HG03558 (cell line): ENCODE measurements at regions not wholly inside any gene's neighbourhood (a gene's known extent, or its start where the extent isn't known, plus 50 kb on each side); places are given as distances from the start of the nearest gene placed in this dataset.

Experiments used
- ATAC-seq: cut with Tn5 transposase; IDR thresholded peaks from one replicate; pipeline ENCODE4 v1.9.1; 2021; ENCODE audit warnings: moderate number of reproducible peaks; ENCODE audit not compliant: unreplicated experiment; ENCODE audit errors: extremely low read depth

DNA sequence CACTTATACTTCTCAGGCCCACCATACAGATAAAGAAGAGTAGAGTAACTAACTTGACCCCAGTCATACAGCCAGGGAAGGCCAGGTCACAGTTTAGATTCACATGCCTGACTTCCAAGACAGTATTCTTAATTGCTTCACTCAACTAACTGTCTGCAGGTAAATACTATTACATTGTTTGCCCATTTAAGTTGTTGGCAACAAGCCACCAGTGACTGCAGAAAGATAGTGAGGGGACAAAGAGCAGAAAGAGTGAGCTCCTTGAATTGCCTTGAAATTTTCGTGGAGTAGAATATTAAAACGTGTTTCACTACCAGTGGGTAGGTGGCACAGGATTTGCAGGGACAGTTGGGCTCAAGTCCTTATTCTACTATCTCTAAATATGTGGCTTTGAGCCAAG, 146.3 kb upstream of the RMST start:
- no peak for ATAC-seq

DNA sequence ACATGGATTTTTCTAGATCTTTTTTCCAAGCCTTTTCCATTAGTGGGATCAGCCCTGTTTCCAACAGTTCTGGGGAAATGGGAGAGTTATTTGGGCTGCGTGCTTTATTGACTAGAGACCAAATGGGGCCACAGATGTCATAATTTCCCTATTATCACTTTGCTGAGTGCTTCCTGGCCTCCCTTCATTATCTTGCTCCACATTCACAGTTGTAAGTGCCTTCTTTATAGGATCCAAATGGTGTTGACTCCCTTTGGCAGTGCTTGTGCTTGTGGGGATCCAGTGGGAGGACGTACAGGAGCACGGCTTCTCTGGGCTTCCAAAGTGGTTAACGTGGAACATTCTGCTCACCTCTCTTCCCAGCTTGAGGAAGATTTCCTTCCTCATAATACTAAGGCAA, 141.0 kb upstream of the RMST start:
- ATAC-seq = no peak

DNA sequence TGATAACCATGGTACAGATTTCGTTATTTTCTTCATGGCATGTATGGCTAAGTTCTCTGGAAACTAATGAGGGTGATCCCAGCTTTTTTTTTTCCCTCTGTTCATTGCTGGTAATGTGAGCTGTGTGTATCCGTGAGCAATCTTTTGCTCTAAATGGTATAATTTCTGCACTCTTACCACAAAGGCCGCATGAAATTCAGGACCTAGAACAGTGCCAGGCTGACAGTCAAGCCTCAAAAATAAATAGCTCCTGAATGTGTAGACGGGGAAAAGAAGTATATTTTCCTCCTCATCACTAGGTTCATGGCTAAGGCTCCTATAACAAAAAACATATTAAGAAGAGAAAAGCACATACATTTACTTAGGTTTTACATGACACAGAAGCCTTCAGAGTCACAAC, 140.2 kb upstream of the RMST start:
- ATAC-seq = no peak

DNA sequence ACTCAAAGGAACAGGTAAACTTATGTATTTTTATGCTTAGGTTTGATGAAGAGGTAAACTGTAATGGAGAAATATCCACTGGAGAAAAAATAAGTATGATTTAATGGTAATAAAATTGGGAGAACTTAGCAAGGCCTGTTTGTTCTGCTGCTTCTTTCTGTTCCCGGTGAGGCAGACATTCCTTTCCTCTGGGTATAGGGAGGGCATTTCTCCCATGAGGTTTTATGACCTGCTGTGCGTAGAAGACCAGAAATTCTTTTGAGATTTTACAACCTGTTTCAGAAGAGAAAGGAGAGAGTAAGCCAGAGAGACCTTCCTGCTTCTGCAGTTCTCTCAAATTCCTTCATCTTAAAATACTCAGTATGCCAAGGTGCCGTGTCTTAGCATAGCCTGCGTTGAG, 139.4 kb upstream of the RMST start:
- ATAC-seq = no peak

DNA sequence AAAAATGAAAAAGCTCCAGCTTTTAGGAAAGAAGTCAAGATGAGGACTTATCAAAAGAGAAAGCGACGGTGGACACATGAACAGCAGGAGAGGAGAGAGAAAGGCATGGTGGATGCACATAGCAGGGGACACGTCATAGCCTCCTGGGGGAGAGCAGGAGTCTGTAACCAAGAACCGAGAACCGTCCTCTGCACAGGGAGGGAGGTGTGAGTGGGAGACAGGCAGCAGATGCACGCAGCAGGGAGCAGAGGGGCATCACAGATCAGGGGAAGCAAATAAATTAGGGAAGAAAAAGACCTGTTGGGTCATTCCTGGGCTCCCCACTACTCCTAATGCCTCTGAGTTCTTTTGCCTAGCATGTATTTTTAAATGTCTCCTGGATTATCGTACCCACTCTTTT, 138.1 kb upstream of the RMST start:
- ATAC-seq = no peak

DNA sequence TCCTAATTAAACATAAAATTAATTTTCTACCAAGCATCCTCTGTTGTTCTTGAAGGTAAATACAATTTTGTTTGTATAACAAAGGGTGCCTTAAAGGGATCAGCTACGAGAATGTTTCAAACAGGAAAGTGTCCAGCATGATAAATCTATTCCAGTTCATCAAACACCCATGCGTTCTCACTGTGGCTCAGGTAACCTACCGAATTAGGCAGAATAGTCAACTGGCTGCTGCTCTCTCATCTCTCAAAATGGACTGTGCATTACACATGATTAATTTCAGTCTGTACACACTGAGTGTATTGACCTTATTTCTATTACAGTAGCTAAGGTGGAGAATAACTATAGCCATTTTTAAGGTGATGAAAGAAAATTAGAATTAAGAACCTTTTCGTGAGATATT, 127.5 kb upstream of the RMST start:
- ATAC-seq = no peak

DNA sequence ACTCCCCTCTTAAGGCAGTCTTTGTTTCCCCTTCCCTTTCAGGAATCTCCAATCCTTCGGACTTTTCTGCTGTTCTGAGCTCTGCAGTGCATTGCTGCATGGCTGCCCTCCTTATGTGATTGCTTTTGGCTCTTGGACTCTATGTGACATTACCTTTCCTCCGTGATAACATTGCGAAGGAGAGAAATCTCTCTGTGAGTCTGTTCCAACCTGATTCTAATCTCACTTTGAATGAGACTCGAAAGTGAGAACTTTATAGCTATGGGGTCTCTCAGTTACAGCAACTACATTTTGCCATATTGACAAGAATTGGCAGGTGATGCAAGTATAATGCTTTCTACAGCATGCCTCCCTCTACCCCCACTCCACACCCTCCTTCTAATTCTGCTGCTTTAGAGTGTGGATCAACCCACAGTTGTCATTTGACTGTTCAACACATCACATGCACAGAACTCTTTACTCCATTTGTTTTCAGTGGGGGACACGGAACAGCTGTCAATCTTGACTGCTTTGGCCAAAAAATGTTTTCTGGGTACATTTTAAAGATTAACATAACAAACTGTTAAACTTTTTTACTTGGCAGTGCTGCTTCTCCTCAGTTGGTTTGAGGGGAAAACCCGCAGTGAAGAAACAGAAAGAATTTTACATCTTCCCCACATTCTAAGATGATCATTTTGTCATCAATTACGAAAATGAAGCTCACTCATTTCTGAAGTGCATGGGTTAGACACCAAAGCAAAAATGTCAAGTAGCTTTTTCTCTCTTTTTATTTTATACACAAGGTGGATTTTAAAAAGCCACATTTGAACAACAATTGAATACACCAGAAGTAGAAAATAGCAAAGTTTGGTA, 125.5 kb upstream of the RMST start:
- ATAC-seq = no peak

DNA sequence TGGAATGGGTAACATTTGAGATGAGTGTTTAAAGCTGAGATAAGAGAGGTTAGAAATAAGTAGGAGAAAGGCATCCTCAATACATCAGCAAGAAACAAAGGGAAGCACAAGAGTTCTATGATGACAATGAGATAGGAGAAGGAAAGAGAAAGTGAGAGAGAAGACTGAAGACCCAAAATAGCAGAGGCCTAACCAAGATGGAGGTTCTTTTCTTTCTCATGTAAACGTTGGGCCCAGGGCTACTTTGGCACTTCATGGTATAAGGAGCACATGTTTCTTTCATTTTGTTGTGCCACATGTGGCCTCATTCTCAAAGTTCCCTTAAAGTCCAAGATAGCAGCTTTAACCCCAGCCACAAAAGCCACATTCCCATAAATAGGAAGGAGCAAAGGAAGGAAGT, 120.5 kb upstream of the RMST start:
- ATAC-seq = no peak

DNA sequence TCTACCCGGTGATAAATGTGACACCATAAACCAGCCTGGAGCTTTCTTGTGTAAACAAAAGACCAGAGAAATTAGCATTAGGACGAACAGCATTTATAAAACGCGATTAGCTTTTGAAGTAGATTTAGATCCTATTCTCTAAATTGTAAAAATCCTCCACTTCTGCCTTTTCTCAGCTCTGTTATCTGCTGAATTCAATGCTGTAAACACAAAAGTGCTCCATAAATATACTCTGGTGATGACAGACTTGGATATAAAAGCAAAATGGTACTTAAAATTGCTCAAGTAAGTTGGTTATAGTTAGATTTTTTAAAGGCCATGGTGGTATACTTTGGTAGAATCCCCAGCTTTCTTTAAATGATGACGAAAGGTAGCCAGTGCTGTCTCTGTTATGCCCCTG, 114.6 kb upstream of the RMST start:
- no peak for ATAC-seq

DNA sequence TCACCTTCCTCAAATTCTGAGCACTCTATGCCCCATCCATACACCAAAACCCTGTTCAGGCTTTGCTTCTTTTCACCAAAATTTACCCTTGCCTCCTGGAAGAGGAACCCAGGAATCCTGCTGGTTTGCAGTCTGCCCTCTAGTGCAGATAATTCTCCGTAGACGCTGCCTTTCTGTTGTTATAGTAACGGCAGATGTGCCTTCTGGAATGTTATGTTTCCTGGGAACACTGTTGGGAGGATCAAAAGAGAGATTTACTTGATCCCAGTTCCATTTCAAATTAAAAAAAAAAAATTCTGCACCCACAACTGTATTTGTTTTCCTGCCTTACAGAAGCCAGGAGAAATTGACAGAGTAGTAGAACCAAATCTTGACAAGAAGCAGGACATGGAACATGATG, 104.2 kb upstream of the RMST start:
- no peak for ATAC-seq

DNA sequence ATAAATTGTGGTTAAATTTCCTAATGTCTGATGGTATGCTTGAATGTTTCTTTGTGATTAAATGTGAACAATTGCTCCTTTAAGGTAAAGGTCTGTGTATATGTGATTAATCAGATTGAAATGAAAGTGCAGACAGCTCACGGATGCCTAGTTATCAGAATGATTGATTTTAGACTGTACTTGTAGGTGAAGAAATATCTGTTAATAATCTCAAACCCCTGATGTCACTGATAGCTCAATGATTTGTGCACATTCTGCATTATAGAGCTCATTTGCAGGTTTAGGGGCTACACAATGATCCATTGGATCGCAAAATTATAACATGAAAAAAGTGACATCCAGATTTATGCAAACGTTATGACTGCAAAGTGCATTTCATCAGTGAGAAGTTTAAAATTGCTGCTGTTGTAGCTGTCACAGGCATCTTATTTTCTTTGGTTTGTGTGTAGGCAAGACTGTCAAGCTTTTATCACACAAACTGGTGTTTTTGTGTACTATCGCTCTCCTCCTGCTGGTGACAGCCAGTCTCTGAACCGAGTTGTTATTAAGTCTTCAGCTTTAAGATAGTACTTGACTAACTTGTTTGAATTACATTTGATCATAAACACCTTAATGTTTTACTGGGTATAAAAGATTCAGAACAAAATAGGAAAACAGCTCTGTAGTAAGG, 103.4 kb upstream of the RMST start:
- ATAC-seq = no peak

DNA sequence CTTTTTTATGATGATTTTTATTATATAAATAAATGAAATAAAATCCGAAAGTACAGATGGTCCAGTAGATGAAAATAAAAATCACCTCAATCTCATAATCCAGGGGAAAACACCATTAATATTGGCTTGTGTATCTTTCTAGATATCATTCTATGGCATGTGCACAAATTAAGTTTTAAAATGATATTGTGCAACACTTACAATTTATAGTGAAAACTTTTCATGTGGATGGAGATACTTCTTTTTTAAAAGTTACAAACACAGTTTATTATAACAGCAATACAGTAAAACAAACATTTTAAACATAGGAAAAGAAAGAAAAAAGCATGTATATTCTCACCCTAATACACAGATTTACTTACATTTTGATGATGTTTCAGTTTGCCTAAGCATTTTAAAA, 98.9 kb upstream of the RMST start:
- no peak for ATAC-seq

DNA sequence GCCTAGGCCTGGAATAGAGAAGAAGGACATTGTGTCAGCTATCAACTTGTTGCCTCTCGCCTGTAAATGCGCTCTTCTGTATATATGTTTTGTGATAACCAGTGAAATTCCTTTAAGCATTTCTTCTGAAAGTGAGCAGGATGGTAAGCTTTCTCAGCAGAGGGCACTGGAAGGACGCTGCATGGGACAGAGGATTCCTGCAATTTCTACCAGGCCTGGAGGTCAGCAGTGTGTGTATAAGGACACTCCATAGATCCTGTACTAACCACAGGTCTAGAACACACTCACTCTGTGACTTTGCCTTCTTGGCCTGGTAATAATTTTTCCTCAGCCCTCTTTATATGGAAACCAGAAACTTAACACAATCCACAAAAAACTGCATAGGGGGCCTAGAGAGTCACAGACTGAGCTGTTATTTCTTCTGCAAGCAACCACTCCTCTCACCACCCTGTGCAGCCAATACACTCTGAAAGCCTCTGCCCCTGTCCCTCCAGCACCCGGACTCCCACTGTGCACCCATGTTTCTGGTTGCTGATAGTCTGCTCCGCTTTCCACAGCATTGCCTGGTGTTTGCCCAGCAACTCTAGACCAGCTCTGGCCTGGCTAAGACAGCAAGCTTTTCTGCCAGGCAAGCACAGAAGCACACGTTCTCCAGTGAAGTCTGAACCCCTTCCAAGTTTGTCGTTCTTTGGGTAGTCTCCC, 94.0 kb upstream of the RMST start:
- no peak for ATAC-seq

DNA sequence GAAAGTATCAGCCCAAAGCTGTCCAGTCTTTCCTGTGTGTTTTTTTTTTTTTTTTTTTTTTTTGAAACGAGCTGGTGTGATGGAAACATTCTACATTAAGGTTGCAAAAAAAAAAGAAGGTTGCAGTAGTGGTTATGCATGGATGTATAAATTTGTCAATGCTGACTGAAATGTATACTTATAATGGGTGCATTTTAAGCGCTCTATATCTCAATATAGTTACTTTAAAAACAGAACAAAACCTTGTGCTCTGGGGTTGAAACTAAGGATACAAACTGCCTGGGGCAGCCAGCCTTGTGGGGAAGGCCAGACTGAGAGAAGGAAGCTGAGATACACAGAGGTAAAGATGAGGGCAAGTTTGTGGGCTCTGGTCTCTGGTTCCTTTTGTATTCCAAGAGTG, 87.3 kb upstream of the RMST start:
- ATAC-seq = no peak

DNA sequence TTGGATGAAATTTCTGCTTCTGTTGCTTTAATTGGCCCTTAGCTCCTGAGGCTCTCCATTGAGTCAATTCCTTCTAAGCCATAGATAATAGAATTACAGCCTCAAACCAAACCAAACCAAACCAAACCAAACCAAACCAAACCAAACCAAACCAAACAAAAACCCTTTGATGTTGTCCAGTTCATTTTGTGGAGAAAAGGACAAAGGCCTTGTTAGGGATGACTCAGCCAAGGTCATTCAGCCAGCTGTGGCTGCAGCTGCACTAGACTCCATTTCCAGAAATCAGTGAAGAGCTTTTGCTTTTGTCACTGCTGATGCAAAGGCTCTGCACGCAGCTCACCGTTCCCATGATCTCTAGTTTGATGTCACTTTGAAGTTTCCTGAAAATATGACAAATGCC, 82.2 kb upstream of the RMST start:
- ATAC-seq = no peak

DNA sequence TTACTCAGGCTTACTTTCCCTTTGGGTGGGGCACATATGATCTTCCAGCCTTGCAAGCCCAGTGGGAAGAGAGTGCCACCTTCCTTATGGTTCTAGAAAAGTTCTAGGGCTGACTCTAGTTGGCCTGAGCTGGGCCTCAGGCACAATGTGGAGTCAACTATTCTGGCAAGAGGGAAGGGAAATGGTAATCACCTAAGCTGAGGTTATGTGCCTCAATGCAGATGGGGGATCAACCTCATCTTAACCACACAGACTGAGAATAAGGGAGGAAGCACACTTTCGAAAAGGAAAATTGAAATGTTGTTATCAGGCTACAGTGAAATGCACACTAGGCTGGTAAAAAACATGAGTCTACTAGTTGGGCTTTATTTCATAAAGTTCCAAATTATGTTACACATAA, 77.5 kb upstream of the RMST start:
- ATAC-seq = no peak

DNA sequence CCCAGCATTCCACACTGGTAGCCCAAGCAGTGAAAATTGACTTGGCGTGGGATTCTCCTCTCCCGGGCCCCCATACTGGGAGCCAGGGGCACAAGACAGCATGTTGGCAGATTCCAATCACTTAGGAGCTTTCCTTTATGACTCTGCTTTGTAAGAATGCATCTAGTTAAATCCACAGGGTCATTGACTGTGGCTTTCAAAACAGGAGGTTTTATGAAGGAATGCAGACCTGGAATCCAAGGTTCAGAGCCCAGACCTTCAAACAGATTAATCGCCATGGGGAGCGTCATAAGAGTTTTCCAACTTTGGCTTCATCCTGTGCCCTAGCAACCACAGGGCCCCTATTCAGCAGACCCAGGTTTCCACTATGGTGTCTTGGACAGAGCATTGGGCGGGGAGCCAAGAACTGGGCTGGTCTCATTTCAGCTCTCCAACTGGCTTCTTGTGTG, 76.4 kb upstream of the RMST start:
- ATAC-seq = no peak

DNA sequence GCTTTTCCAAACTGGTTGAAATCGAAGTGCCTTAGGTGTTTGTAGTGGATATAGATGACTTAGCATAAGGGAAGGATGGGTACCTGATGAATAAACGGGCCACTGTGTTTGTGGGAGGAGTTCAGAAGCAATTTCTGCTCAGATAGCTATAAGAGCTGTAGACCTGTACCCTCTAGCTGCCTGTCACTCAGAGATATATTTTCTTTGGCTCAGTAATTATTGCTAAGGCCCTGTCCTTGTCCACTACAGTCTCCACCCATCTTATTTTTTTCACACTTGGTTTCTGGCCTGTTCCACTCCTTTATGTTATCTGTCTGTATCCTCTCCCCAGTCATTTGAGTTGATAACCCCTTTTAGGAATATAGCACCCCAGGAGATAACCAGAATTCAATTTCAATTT, 74.8 kb upstream of the RMST start:
- ATAC-seq = no peak

DNA sequence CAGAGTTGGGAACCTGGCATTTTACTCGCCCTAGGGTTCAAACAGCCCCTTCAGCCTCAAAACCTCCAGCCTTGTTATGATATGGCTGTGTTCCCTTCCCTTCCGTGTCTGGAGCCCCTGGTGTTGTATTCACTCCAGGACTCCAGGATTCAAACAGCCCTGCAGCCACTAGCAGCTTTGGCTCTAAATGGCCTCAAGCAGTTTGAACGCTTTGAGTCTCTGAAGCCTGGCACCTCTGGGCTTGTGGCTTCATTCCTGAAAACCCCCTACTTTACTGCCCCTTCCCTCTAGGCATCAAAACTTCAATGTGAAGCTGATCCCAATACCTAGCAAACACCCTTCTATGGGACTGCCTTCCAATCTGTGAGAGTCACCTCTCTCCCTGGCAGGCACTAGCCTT, 67.9 kb upstream of the RMST start:
- ATAC-seq = no peak

DNA sequence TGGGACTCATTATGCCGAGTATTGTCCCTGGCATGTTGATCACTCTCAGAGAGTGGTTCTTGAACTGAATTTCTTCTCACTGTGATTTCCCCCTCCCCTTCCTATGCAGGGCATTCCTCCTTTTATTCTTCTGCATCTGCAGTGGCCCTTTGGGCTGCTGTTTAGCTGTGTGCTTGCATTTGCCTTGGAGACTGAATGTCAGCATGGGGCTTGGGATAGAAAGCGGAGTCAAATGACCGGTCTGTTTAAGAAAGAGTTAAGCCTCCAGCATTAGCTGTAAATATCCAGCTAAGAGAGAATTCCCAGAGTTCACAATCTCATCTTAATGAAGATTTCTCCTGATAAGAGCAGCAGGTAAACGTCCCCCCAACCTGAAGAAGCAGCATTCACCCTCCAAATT, 65.6 kb upstream of the RMST start:
- ATAC-seq = no peak

DNA sequence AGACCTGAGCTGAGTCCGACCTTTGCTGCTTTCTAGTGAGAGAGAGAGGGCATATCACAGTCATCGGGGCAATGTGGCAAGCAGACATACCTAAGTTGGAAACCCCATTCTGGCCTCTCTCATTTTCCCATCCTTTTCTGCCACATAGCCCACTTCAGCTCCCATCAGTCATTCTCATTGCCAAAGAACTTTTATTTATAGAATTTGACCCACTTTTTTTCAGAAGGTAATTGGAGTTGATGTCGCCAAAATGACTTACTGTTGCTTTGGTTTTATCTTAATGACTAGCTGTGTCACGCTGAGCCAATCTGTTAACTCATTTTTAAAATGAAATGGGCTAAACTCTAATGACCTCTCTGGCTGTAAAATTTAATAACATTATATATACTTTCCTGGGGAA, 63.9 kb upstream of the RMST start:
- no peak for ATAC-seq
